Suprapubic skin (tissue), 4 donors: ENCODE measurements at regions not wholly inside any gene's neighbourhood (a gene's known extent, or its start where the extent isn't known, plus 50 kb on each side); places are given as distances from the start of the nearest gene placed in this dataset.

Experiments used
- DNase-seq, 2 donors: peaks; one replicate each; pipeline ENCODE4 v3.0.0-alpha.2; 2019; ENCODE audit warnings: low spot score in 2 of 2
- H3K27ac ChIP-seq: fragments of 200-600 bp; sonication (generic); one replicate; pipeline ENCODE4 v1.5.1; 2019
- H3K27me3 ChIP-seq: fragments of 200-600 bp; sonication (generic); one replicate; pipeline ENCODE4 v1.5.1; 2019
- H3K36me3 ChIP-seq: fragments of 200-600 bp; sonication (generic); one replicate; pipeline ENCODE4 v1.5.1; 2019
- H3K4me1 ChIP-seq: fragments of 200-600 bp; sonication (generic); one replicate; pipeline ENCODE4 v1.5.1; 2019
- H3K4me3 ChIP-seq: fragments of 200-600 bp; sonication (generic); one replicate; pipeline ENCODE4 v1.5.1; 2019; ENCODE audit warnings: mild to moderate bottlenecking
- H3K9me3 ChIP-seq: fragments of 200-600 bp; sonication (generic); one replicate; pipeline ENCODE4 v1.5.1; 2019
- EP300 ChIP-seq: sonication (generic); formaldehyde crosslinking; IDR thresholded peaks from one replicate; pipeline ENCODE4 v1.6.1; 2017; ENCODE audit warnings: antibody characterized with exemption
- POLR2A ChIP-seq, 2 donors: fragments of 450-650 bp; IDR thresholded peaks; one replicate each; pipeline ENCODE4 v1.6.1; 2017; ENCODE audit warnings: antibody characterized with exemption in 2 of 2, mild to moderate bottlenecking in 2 of 2, moderate library complexity in 2 of 2
- POLR2AphosphoS5 ChIP-seq, 3 donors: sonication (generic); formaldehyde crosslinking; IDR thresholded peaks; one replicate each; pipeline ENCODE4 v1.6.1; 2017; ENCODE audit warnings: antibody characterized with exemption in 3 of 3
- WGBS: methylation state at CpG from one replicate; pipeline ENCODE4 v1.1.5; 2018; 5-methylcytosine and 5-hydroxymethylcytosine counted together
- TF ChIP-seq, protein P1 (sequence below), 2 donors: fragments of 200-600 bp in 1 of 2; fragments of 450-650 bp in 1 of 2; sonication (generic) in 1 of 2; IDR thresholded peaks; one replicate each; pipeline ENCODE4 v1.5.1; 2016 to 2019; ENCODE audit warnings: antibody characterized with exemption in 2 of 2, mild to moderate bottlenecking in 1 of 2, moderate library complexity in 1 of 2

DNA sequence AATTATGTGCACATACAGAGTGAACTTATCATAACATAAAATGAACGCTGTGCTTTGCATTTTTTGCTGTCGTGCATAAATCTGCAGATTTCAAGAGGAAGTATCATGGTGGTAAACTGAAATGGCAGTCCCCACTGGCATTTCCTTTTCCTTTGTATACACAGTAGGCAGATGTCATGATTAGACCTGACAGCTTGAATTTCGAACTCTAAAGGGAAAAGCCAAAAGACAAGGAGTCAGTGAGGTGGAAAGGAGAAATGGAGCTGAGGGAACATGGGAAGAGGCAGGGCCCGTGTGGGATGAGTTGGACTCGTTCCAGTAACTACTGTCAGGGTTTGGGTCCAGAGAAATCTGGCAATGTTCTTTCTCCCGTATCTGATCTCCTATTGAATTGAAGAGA, 454.1 kb upstream of the SGCG start:
- no peak overlapping the region for H3K4me3 ChIP-seq
- TF ChIP-seq, protein P1, sequence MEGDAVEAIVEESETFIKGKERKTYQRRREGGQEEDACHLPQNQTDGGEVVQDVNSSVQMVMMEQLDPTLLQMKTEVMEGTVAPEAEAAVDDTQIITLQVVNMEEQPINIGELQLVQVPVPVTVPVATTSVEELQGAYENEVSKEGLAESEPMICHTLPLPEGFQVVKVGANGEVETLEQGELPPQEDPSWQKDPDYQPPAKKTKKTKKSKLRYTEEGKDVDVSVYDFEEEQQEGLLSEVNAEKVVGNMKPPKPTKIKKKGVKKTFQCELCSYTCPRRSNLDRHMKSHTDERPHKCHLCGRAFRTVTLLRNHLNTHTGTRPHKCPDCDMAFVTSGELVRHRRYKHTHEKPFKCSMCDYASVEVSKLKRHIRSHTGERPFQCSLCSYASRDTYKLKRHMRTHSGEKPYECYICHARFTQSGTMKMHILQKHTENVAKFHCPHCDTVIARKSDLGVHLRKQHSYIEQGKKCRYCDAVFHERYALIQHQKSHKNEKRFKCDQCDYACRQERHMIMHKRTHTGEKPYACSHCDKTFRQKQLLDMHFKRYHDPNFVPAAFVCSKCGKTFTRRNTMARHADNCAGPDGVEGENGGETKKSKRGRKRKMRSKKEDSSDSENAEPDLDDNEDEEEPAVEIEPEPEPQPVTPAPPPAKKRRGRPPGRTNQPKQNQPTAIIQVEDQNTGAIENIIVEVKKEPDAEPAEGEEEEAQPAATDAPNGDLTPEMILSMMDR (IDR thresholded peaks at IDR 0.05) = no peak
- TF ChIP-seq POLR2AphosphoS5 (IDR thresholded peaks at IDR 0.05) (no peak), POLR2A (IDR thresholded peaks at IDR 0.05) (no peak), EP300 (no peak)
- DNase-seq = no peak
- WGBS = 32% methylated on average over 6 of the region's 6 CpGs
- no peaks in the 10 kb centered on the region for H3K4me1 ChIP-seq
- H3K27me3 ChIP-seq = peaks cover 12% of the 10 kb centered on the region
- H3K27ac ChIP-seq = no peak overlapping the region
- H3K9me3 ChIP-seq = no peaks in the 10 kb centered on the region
- H3K36me3 ChIP-seq = no peaks in the 10 kb centered on the region

DNA sequence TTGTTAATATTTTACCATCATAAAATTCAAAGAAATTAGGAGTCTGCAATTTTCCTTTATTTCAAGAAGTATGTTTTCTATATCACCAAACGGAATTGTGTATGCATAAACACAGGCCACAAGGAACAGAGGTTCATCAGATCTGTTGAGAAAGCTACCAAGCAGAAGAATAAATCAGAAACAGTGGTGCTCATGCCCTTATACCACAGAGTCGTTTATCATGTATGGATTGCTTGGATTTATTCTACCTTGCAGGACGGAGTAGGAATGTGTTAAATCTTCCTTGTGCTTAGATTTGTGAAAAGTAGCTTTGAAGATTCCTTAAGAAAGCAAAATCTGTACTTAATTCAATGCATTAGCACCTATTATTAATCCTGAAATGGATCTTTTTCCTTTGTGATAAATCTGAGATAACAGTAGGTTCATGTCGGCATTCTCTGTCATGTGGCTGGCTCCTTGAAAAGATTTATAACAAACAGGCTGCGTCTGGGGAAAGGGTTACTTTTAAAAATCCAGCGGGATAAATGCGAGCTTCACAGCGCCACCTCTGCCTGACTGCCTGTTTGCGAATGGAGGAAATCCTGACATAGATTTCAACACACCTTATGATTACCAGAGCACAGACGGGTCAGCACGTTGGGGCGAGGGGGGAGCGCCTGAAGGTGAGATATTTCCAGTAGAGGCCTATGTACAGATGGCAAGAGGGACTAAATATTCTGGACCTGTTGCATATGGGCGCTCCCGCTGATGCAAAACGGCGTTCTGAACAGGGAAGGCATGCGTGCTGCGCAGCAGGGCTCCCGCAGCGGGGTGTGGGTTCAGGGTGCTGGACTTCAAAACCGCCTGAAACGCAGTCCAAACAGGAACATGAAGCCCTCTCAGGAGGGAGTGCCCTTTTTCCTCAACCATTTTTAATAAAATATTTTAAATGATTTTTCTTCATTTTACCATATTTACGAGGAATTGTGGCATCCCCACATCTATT, 445.5 kb upstream of the SGCG start:
- DNase-seq = no peak
- H3K27me3 ChIP-seq = peaks cover 8% of the 10 kb centered on the region
- H3K27ac ChIP-seq = no peak overlapping the region
- no peaks in the 10 kb centered on the region for H3K4me1 ChIP-seq
- no peaks in the 10 kb centered on the region for H3K36me3 ChIP-seq
- TF ChIP-seq EP300 (no peak), POLR2AphosphoS5 (IDR thresholded peaks at IDR 0.05) (no peak), POLR2A (IDR thresholded peaks at IDR 0.05) (no peak)
- TF ChIP-seq, protein P1 (IDR thresholded peaks at IDR 0.05) = no peak
- no peak overlapping the region for H3K4me3 ChIP-seq
- 54% methylated on average over 24 of the region's 24 CpGs for WGBS
- H3K9me3 ChIP-seq = no peaks in the 10 kb centered on the region

DNA sequence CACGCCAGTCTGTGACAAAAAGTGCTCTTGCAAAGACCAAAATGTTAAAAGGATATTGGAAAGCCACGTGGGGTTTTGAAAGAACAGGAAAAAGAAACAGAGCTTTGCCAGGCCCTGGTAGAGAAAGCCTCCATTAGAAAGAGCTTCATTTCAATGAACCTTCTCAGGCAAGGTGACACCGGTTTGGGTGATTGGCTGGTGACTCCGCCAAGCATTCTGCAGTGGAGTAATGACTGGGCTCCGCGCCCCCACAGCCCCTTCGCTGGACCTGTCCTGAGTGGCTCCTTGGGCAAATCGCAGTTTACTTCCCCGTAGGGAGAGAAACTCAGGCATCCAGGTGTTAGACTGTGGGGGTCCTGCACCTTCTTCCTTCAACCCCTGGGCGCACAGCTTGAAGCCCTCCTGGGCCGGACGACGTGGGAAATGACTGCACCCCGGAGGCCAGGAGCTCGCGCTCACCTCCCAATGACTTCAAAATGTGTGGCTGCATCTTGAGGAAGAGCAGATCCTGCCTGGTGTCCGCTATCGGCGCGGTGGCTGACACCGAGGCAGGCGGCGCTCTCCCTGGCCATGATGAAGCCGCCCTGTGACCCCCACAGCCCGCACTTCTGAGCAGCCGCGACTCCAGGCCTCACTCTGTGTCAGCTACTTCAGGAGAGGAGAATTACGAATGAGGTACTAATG, 444.6 kb upstream of the SGCG start:
- no peaks in the 10 kb centered on the region for H3K4me1 ChIP-seq
- H3K4me3 ChIP-seq = no peak overlapping the region
- TF ChIP-seq EP300 (no peak), POLR2AphosphoS5 (IDR thresholded peaks at IDR 0.05) (no peak), POLR2A (IDR thresholded peaks at IDR 0.05) (no peak)
- TF ChIP-seq, protein P1 (IDR thresholded peaks at IDR 0.05) = no peak
- no peaks in the 10 kb centered on the region for H3K9me3 ChIP-seq
- DNase-seq = no peak
- no peaks in the 10 kb centered on the region for H3K36me3 ChIP-seq
- peaks cover 8% of the 10 kb centered on the region for H3K27me3 ChIP-seq
- H3K27ac ChIP-seq = no peak overlapping the region
- 66% methylated on average over 16 of the region's 28 CpGs for WGBS

DNA sequence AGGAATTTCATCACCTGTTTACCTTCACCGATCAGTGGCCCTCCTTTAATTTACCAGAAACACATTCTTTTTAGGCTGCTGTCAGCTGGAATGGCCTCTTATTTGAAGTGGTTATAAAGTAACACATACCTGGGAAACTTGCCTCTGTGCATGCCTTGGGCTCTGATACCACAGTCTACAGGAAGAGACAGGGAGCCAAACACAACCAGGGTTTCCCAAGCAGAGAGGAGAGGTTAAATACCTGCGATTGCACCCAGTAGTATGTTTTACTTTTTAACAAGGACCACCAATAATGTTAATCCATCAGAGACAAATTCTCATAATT, 444.0 kb upstream of the SGCG start:
- WGBS = 69% methylated on average over 2 of the region's 2 CpGs

More for the DNA sequence above, 444.0 kb upstream of the SGCG start:
- Histone ChIP-seq H3K4me3 (no peak overlapping the region), H3K27ac (no peak overlapping the region), H3K36me3 (no peaks in the 10 kb centered on the region), H3K4me1 (no peaks in the 10 kb centered on the region), H3K27me3 (peaks cover 8% of the 10 kb centered on the region), H3K9me3 (no peaks in the 10 kb centered on the region)
- no peak for TF ChIP-seq POLR2AphosphoS5 (IDR thresholded peaks at IDR 0.05)
- TF ChIP-seq, protein P1 (IDR thresholded peaks at IDR 0.05) = no peak
- TF ChIP-seq EP300 = no peak
- no peak for TF ChIP-seq POLR2A (IDR thresholded peaks at IDR 0.05)
- DNase-seq = no peak
